SH-SY5Y (cell line): ENCODE measurements at regions not wholly inside any gene's neighbourhood (a gene's known extent, or its start where the extent isn't known, plus 50 kb on each side); places are given as distances from the start of the nearest gene placed in this dataset.

Source experiments
- GATA2 ChIP-seq: IDR thresholded peaks from 2 replicates; pipeline ENCODE4 v1.6.1; 2011; ENCODE audit warnings: mild to moderate bottlenecking, low read depth, low read length
- GATA3 ChIP-seq: IDR thresholded peaks from 2 replicates; pipeline ENCODE4 v1.6.1; 2011; ENCODE audit warnings: low read depth, mild to moderate bottlenecking, low read length, moderate library complexity

DNA sequence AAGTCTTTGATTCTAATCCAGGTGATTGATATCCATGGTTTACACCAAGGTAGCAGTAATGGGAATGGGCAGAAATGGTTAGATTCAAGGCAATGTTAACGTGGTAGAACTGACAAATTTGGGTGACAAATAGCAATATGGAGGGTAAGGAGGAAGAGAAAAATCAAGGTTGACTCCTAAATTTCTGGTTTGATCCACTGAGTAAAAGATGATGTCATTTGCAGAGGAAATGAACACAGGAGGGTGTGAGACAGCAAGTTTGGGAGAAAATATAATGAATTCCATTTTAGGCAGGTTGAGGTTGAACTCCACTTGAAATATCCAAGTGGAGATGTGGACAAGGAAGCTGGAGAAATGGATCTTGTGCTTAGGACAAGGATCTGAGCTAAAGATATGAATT lies 170.9 kb upstream of the CAMK1G start:
- TF ChIP-seq GATA3 (no peak), GATA2 (no peak)
